ENCODE measurements at regions not wholly inside any gene's neighbourhood (a gene's known extent, or its start where the extent isn't known, plus 50 kb on each side); places are given as distances from the start of the nearest gene placed in this dataset.
"Not testable (repeated sequence)": the region's sequence is repeated elsewhere in the genome, so short reads cannot be mapped to it uniquely, and the experiment has no call there.

- DNase-seq (ENCODE audit: low spot score) = no peak
These were observed 176.1 kb upstream of the PFKP start for GRCh38 chr10:2891073-2891769.

GRCh38 chr10:2890093-2890492 lies 177.3 kb upstream of the PFKP start:
- DNase-seq (ENCODE audit: low spot score) = no peak

DNA sequence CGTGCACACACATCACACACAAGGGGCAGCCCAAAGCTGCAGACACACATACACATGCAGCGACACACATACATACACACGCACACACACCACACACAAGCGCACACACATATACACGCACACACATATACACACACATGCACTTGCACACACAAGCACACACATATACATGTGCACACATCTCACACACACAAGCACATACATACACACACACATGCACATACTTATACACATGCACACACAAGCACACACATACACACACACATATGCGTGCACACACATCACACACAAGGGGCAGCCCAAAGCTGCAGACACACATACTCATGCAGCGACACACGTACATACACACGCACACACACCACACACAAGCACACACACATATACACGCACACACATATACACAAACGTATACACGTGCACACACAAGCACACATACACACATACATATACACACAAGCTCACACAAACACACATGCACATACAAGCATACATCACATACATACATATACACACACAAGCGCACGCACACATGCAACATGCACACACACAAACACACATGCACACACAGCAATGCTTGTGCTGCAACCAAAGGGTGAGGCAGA lies 178.8 kb upstream of the PFKP start:
- no peak for DNase-seq (ENCODE audit: low spot score)

GRCh38 chr10:2887391-2888070 lies 179.8 kb upstream of the PFKP start:
- DNase-seq (ENCODE audit: low spot score) = no peak

DNA sequence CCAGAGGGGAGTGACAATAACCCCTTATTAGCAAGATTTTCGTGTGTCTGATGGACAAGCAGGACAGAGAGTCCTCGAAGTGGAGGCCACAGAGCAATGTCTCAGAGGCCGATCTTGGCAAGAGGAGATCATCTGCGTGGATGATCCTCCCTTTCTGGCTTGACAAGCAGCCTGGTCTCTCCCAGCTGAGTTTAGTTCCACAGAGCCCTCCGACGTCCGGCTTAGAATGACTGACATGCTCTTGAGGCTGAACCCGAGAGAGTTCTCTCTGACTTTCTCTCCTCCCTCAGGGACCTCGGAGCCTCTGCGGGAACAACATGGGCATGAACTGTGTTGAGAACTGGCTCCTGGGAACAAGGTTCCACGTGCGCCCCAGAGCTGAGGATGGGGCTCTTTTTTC lies 180.7 kb upstream of the PFKP start:
- DNase-seq (ENCODE audit: low spot score) = no peak

GRCh38 chr10:2885288-2886278 lies 181.8 kb upstream of the PFKP start:
- DNase-seq (ENCODE audit: low spot score) = no peak

- not testable (repeated sequence) for DNase-seq (ENCODE audit: low spot score)
These were observed 183.3 kb upstream of the PFKP start for GRCh38 chr10:2883983-2884540.

- DNase-seq (ENCODE audit: low spot score) = no peak
These were observed 184.1 kb upstream of the PFKP start for GRCh38 chr10:2883238-2883637.

GRCh38 chr10:2882628-2883027 lies 184.7 kb upstream of the PFKP start:
- no peak for DNase-seq (ENCODE audit: low spot score)

DNA sequence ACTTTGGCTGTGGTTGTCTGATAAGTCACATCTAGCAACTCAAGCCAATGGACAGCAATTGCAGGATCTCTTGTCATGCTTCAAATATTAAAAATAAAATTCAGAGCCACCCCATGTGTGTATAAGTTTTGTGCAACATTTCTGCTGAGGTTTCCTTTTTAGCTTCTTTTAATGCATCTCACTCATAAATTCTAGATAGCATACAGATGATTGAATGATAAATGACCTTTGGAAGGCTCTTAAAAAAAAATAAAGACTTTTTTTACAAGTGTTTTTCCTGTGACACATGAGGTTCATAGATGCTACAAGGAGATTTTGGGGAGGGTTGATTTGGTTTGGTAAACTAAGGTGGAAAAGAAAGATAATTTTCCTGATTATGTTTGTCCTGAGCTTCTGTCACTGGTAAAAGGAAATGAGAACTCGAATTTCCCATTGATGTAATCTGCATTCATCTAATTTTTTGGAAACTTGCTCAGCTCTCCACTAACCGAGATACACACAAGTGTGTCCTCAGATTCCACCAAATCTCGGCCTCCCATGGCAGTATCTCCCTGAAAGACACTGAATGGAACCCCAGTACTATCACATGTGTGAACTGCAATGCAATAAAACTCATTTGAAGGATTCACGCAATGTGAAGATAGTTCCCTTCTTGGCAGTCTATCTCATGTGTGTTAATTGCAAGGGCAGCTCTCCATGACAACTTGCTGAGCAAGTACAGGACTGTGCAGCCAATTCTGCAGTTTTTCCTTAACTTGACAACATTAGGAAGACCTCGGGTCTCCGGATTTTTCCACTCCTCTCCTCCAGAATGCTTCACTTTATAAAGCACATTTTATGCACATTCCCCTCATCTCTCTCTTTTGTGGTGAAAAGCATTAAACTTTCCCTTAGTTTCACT lies 185.4 kb upstream of the PFKP start:
- DNase-seq (ENCODE audit: low spot score) = no peak

- DNase-seq (ENCODE audit: low spot score) = not testable (repeated sequence)
These were observed 187.3 kb upstream of the PFKP start for GRCh38 chr10:2880050-2880449.

DNA sequence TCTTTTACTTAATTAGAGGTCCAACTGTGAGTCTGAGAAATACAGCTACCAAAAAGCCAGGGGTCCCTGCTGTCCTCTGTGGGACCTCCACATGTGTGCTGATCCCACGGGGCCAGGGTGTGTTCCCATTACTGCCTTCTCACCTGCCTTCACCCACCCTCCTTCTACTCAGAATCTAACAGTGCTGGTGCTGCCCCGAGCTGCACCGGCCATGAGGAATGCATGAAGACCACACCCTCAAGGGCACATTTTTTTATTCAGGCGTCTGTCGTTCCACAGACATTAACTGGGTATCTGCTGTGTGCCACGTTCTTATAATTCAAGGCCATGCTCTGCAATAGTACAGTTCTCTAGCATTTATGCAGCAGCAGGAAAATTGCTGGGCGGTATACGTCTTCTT lies 188.5 kb upstream of the PFKP start:
- DNase-seq (ENCODE audit: low spot score) = no peak

GRCh38 chr10:2876032-2876431 lies 191.3 kb upstream of the PFKP start:
- no peak for DNase-seq (ENCODE audit: low spot score)

- no peak for DNase-seq (ENCODE audit: low spot score)
These were observed 192.4 kb upstream of the PFKP start for GRCh38 chr10:2874963-2875362.

DNA sequence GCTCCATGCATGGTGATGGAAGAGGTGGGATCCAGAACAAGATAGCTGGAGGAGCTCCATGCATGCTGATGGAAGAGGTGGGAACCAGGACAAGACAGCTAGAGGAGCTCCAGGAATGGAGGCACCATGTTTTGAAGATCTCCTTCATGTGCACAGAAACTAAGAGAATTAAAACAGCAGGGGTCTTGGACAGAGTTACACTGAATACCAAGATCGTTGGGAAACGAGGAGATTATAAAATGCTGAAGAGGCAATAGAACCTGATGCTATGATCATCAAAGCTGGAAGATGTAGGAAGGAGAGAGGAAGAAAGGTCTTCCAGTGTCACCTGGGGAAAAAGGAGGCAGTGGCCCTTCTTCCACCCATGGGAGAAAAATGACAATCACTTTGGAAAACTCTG lies 193.6 kb upstream of the PFKP start:
- DNase-seq (ENCODE audit: low spot score) = no peak

DNA sequence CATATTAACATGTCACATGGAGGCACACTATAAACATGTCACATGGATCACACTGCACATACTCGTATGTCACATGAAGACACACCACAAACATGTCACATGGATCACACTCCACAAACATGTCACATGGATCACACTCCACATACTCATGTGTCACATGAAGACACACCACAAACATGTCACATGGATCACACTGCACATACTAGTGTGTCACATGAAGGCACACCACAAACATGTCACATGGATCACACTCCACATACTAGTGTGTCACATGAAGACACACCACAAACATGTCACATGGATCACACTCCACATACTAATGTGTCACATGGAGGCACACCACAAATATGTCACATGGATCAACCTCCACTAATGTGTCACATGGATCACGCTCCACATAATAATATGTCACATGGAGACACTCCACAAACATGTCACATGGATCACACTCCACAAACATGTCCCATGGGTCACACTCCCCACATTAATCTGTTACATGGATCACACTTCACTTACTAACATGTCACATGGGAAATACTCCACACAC lies 195.6 kb upstream of the PFKP start:
- DNase-seq (ENCODE audit: low spot score) = no peak

DNA sequence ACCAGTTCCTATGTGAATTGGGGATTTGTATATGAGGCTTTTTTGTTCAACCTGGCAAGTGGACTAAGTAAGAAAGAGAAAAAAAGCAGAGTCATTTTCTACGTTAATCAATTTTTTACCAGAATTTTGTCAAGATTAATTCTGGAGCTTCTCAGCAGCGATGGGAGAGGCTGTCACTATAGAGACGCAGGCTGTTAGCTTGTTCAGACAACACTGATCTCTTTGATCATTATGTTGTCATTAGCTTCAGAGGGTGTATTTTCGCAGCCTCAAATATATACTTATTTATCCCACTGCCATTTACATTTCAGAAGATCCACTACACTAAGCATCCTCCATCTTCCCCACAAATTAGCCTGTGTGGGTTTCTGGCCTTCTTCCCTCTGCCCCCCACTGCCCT lies 196.7 kb upstream of the PFKP start:
- no peak for DNase-seq (ENCODE audit: low spot score)

- no peak for DNase-seq (ENCODE audit: low spot score)
These were observed 199.5 kb upstream of the PFKP start for GRCh38 chr10:2867788-2868299.

DNA sequence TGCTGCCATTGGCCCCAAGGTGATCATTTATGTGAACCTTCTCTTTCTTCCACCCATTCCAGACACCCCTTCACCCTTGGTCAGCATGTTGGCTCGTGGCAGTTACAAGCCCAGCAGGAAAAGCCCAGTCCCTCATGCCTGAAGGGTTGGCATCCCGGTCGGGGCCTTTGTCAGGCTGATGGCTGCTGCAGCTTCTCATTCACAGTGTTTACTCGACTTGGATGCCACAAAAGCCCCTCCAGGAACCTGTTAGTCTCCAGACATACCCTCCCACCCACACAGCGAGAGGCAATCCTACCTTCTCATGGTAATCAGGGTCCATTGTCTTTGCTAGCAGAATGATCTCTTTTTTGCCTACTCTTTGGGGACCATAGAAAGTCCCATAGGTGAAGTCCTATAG lies 200.8 kb upstream of the PFKP start:
- DNase-seq (ENCODE audit: low spot score) = no peak

DNA sequence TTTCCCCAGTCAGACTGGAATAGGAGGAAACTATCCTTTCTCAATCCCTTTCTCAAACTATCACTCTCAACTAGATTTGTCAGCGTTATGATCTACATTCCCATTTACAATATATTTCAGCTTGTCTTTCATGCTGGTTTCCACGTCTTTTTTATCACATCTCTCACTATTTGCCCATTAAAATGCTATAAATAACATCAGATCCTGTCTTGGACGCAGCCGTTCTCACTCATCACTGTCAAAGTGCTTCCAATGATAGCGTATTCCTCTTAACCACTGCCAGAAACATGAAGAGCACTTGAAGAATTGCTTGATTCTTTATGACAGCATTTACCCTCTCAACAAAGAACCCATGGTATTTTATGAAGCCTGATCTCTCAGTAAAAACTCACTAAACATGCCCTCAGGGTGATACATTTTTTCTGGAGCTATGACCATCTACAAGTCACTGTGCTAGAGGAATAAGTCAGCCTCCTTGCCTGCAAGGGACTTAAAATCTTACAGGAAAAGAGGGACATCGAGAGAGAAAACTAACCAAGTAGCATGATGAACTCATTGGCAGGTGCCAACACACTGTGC lies 205.6 kb upstream of the PFKP start:
- DNase-seq (ENCODE audit: low spot score) = no peak
